WTC11 (cell line): ENCODE measurements at regions not wholly inside any gene's neighbourhood (a gene's known extent, or its start where the extent isn't known, plus 50 kb on each side); places are given as distances from the start of the nearest gene placed in this dataset.

ENCODE experiments used
- FOXK1 ChIP-seq: sonication (generic); formaldehyde crosslinking; IDR thresholded peaks from 2 replicates; pipeline ENCODE4 v1.8.0; 2022; ENCODE audit warnings: mild to moderate bottlenecking, moderate library complexity, missing genetic modification reagents
- GABPB1 ChIP-seq: sonication (generic); formaldehyde crosslinking; IDR thresholded peaks from 2 replicates; pipeline ENCODE4 v1.8.1; 2023; ENCODE audit warnings: mild to moderate bottlenecking, missing genetic modification reagents
- RELA ChIP-seq: sonication (generic); formaldehyde crosslinking; IDR thresholded peaks from 2 replicates; pipeline ENCODE4 v1.8.1; 2022; ENCODE audit warnings: missing genetic modification reagents, mild to moderate bottlenecking, borderline replicate concordance
- ZNF396 ChIP-seq: fragments of 250-450 bp; sonication (Bioruptor Pico); IDR thresholded peaks from 2 replicates; pipeline ENCODE4 v1.8.0; 2021; ENCODE audit warnings: mild to moderate bottlenecking, moderate library complexity, borderline replicate concordance
- TF ChIP-seq, protein P1 (sequence below): fragments of 200-600 bp; IDR thresholded peaks from 2 replicates; pipeline ENCODE4 v1.8.0; 2022; ENCODE audit warnings: antibody characterized with exemption
- TF ChIP-seq, protein P2 (sequence below): sonication (generic); formaldehyde crosslinking; IDR thresholded peaks from 2 replicates; pipeline ENCODE4 v1.8.0; 2022; ENCODE audit warnings: mild to moderate bottlenecking, missing genetic modification reagents
- TF ChIP-seq, protein P3 (sequence below): sonication (generic); formaldehyde crosslinking; IDR thresholded peaks from 2 replicates; pipeline ENCODE4 v1.8.1; 2023; ENCODE audit warnings: mild to moderate bottlenecking, missing genetic modification reagents
- TF ChIP-seq, protein P4 (sequence below): fragments of 250-450 bp; sonication (Bioruptor Pico); IDR thresholded peaks from 2 replicates; pipeline ENCODE4 v1.9.0; 2021; ENCODE audit warnings: moderate library complexity, mild to moderate bottlenecking, inconsistent platforms, borderline replicate concordance
- TF ChIP-seq, protein P5 (sequence below): sonication (generic); formaldehyde crosslinking; IDR thresholded peaks from 2 replicates; pipeline ENCODE4 v1.8.1; 2022; ENCODE audit warnings: low read depth, mild to moderate bottlenecking, moderate library complexity, missing genetic modification reagents, borderline replicate concordance
- TF ChIP-seq, protein P6 (sequence below): sonication (generic); formaldehyde crosslinking; IDR thresholded peaks from 2 replicates; pipeline ENCODE4 v1.8.1; 2022; ENCODE audit warnings: mild to moderate bottlenecking, moderate library complexity, missing genetic modification reagents
- TF ChIP-seq, protein P7 (sequence below): sonication (generic); formaldehyde crosslinking; IDR thresholded peaks from 2 replicates; pipeline ENCODE4 v1.8.0; 2022; ENCODE audit warnings: mild to moderate bottlenecking, missing genetic modification reagents

DNA sequence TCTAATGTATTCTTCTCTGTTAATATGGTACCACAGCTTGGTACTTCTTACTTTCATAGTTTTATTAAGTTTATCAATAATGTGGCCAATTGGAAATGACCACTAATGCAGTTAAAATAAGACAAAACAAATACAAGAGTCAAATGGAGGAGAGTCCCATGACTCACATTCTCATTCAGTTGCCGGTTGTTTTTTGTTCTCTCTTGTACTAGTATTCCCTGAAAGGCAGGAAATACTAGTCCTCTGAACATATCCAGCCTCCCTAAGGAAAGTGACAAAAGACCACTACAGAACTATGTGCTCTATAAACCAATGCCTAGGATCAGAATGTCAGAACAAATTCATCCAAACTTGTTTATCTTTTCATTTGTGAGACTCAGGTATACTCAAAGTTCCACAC lies 165.2 kb upstream of the SAMSN1 start:
- TF ChIP-seq, protein P1, sequence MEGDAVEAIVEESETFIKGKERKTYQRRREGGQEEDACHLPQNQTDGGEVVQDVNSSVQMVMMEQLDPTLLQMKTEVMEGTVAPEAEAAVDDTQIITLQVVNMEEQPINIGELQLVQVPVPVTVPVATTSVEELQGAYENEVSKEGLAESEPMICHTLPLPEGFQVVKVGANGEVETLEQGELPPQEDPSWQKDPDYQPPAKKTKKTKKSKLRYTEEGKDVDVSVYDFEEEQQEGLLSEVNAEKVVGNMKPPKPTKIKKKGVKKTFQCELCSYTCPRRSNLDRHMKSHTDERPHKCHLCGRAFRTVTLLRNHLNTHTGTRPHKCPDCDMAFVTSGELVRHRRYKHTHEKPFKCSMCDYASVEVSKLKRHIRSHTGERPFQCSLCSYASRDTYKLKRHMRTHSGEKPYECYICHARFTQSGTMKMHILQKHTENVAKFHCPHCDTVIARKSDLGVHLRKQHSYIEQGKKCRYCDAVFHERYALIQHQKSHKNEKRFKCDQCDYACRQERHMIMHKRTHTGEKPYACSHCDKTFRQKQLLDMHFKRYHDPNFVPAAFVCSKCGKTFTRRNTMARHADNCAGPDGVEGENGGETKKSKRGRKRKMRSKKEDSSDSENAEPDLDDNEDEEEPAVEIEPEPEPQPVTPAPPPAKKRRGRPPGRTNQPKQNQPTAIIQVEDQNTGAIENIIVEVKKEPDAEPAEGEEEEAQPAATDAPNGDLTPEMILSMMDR, result no peak
- TF ChIP-seq, protein P2, sequence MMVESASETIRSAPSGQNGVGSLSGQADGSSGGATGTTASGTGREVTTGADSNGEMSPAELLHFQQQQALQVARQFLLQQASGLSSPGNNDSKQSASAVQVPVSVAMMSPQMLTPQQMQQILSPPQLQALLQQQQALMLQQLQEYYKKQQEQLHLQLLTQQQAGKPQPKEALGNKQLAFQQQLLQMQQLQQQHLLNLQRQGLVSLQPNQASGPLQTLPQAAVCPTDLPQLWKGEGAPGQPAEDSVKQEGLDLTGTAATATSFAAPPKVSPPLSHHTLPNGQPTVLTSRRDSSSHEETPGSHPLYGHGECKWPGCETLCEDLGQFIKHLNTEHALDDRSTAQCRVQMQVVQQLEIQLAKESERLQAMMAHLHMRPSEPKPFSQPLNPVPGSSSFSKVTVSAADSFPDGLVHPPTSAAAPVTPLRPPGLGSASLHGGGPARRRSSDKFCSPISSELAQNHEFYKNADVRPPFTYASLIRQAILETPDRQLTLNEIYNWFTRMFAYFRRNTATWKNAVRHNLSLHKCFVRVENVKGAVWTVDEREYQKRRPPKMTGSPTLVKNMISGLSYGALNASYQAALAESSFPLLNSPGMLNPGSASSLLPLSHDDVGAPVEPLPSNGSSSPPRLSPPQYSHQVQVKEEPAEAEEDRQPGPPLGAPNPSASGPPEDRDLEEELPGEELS, result no peak
- TF ChIP-seq ZNF396 (CRISPR knock-in tag) (no peak), RELA (CRISPR knock-in tag) (no peak), GABPB1 (CRISPR knock-in tag) (no peak), FOXK1 (CRISPR knock-in tag) (no peak)
- TF ChIP-seq, protein P3, sequence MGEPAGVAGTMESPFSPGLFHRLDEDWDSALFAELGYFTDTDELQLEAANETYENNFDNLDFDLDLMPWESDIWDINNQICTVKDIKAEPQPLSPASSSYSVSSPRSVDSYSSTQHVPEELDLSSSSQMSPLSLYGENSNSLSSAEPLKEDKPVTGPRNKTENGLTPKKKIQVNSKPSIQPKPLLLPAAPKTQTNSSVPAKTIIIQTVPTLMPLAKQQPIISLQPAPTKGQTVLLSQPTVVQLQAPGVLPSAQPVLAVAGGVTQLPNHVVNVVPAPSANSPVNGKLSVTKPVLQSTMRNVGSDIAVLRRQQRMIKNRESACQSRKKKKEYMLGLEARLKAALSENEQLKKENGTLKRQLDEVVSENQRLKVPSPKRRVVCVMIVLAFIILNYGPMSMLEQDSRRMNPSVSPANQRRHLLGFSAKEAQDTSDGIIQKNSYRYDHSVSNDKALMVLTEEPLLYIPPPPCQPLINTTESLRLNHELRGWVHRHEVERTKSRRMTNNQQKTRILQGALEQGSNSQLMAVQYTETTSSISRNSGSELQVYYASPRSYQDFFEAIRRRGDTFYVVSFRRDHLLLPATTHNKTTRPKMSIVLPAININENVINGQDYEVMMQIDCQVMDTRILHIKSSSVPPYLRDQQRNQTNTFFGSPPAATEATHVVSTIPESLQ (CRISPR knock-in tag), result no peak
- TF ChIP-seq, protein P4, sequence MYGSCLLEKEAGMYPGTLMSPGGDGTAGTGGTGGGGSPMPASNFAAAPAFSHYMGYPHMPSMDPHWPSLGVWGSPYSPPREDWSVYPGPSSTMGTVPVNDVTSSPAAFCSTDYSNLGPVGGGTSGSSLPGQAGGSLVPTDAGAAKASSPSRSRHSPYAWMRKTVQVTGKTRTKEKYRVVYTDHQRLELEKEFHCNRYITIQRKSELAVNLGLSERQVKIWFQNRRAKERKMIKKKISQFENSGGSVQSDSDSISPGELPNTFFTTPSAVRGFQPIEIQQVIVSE (CRISPR knock-in tag), result no peak
- TF ChIP-seq, protein P5, sequence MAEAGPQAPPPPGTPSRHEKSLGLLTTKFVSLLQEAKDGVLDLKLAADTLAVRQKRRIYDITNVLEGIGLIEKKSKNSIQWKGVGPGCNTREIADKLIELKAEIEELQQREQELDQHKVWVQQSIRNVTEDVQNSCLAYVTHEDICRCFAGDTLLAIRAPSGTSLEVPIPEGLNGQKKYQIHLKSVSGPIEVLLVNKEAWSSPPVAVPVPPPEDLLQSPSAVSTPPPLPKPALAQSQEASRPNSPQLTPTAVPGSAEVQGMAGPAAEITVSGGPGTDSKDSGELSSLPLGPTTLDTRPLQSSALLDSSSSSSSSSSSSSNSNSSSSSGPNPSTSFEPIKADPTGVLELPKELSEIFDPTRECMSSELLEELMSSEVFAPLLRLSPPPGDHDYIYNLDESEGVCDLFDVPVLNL (CRISPR knock-in tag), result no peak
- TF ChIP-seq, protein P6, sequence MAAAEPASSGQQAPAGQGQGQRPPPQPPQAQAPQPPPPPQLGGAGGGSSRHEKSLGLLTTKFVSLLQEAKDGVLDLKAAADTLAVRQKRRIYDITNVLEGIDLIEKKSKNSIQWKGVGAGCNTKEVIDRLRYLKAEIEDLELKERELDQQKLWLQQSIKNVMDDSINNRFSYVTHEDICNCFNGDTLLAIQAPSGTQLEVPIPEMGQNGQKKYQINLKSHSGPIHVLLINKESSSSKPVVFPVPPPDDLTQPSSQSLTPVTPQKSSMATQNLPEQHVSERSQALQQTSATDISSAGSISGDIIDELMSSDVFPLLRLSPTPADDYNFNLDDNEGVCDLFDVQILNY (CRISPR knock-in tag), result no peak
- TF ChIP-seq, protein P7, sequence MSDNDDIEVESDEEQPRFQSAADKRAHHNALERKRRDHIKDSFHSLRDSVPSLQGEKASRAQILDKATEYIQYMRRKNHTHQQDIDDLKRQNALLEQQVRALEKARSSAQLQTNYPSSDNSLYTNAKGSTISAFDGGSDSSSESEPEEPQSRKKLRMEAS (CRISPR knock-in tag), result no peak
